HG02623 (cell line): ENCODE measurements at regions not wholly inside any gene's neighbourhood (a gene's known extent, or its start where the extent isn't known, plus 50 kb on each side); places are given as distances from the start of the nearest gene placed in this dataset.

Source experiments
- ATAC-seq: cut with Tn5 transposase; IDR thresholded peaks from one replicate; pipeline ENCODE4 v1.9.1; 2021; ENCODE audit warnings: moderate library complexity; ENCODE audit not compliant: unreplicated experiment

GRCh38 chr12:88310069-88310468 is 168.0 kb downstream of the TMTC3 start:
- ATAC-seq = no peak

- no peak for ATAC-seq
Measured at GRCh38 chr12:88310666-88311065, 168.6 kb downstream of the TMTC3 start.

- ATAC-seq = no peak
Measured at GRCh38 chr12:88313554-88313953, 171.4 kb downstream of the TMTC3 start.

GRCh38 chr12:88314706-88315105 is 172.6 kb downstream of the TMTC3 start:
- ATAC-seq = no peak

- no peak for ATAC-seq
Measured at GRCh38 chr12:88318726-88319125, 176.6 kb downstream of the TMTC3 start.

- no peak for ATAC-seq
Measured at GRCh38 chr12:88325076-88325815, 183.1 kb downstream of the TMTC3 start.

GRCh38 chr12:88325816-88326189 is 183.7 kb downstream of the TMTC3 start:
- ATAC-seq = no peak

GRCh38 chr12:88327276-88327675 is 185.2 kb downstream of the TMTC3 start:
- no peak for ATAC-seq

- no peak for ATAC-seq
Measured at GRCh38 chr12:88328090-88328489, 186.0 kb downstream of the TMTC3 start.

GRCh38 chr12:88329833-88330232 is 187.7 kb downstream of the TMTC3 start:
- no peak for ATAC-seq

- peak; percentile 48 for ATAC-seq
Measured at GRCh38 chr12:88334271-88334670, 192.2 kb downstream of the TMTC3 start.

- ATAC-seq = no peak
Measured at GRCh38 chr12:88336076-88336739, 194.1 kb downstream of the TMTC3 start.

GRCh38 chr12:88338486-88338885 is 196.4 kb downstream of the TMTC3 start:
- ATAC-seq = no peak

- no peak for ATAC-seq
Measured at GRCh38 chr12:88339254-88339949, 197.3 kb downstream of the TMTC3 start.

GRCh38 chr12:88339966-88340365 is 197.9 kb downstream of the TMTC3 start:
- ATAC-seq = no peak

- ATAC-seq = no peak
Measured at GRCh38 chr12:88342251-88342806, 200.2 kb downstream of the TMTC3 start.

- no peak for ATAC-seq
Measured at GRCh38 chr12:88351146-88351545, 209.0 kb downstream of the TMTC3 start.

GRCh38 chr12:88354691-88355090 is 212.6 kb downstream of the TMTC3 start:
- no peak for ATAC-seq

GRCh38 chr12:88360343-88360742 is 218.2 kb downstream of the TMTC3 start:
- no peak for ATAC-seq

- no peak for ATAC-seq
Measured at GRCh38 chr12:88361493-88361892, 218.8 kb downstream of the KITLG start.

GRCh38 chr12:88362439-88362838 is 217.8 kb downstream of the KITLG start:
- no peak for ATAC-seq

- no peak for ATAC-seq
Measured at GRCh38 chr12:88365403-88365802, 214.9 kb downstream of the KITLG start.
